ENCODE measurements at regions not wholly inside any gene's neighbourhood (a gene's known extent, or its start where the extent isn't known, plus 50 kb on each side); places are given as distances from the start of the nearest gene placed in this dataset.

GRCh38 chr6:95266537-95267258 is 310.6 kb upstream of the MANEA start:
- no peak for DNase-seq (ENCODE audit: low read depth)
- no peak for TF ChIP-seq MYC (IDR thresholded peaks at IDR 0.05; ENCODE audit: low read depth, low read length)
- no peak overlapping the region for H3K4me3 ChIP-seq (ENCODE audit: low read depth, low read length)

GRCh38 chr6:95274686-95275235 is 302.6 kb upstream of the MANEA start:
- no peak for DNase-seq (ENCODE audit: low read depth)
- no peak overlapping the region for H3K4me3 ChIP-seq (ENCODE audit: low read depth, low read length)
- no peak for TF ChIP-seq CTCF (IDR thresholded peaks at IDR 0.05; ENCODE audit: low read depth, low read length)
- no peak for TF ChIP-seq MAX (IDR thresholded peaks at IDR 0.05; ENCODE audit: low read depth, low read length)

- DNase-seq (ENCODE audit: low read depth): no peak
- no peak for TF ChIP-seq MAX (IDR thresholded peaks at IDR 0.05; ENCODE audit: low read depth, low read length)
- TF ChIP-seq MYC (IDR thresholded peaks at IDR 0.05; ENCODE audit: low read depth, low read length): no peak
- H3K4me3 ChIP-seq (ENCODE audit: low read depth, low read length): no peak overlapping the region
These were observed 297.7 kb upstream of the MANEA start for GRCh38 chr6:95279616-95280015.

- TF ChIP-seq MYC (IDR thresholded peaks at IDR 0.05; ENCODE audit: low read depth, low read length) (no peak), POLR2A (IDR thresholded peaks at IDR 0.05; ENCODE audit: extremely low read depth, insufficient read length) (no peak), CTCF (IDR thresholded peaks at IDR 0.05; ENCODE audit: low read depth, low read length) (no peak), MAX (IDR thresholded peaks at IDR 0.05; ENCODE audit: low read depth, low read length) (no peak)
- H3K4me3 ChIP-seq (ENCODE audit: low read depth, low read length): no peak overlapping the region
- peak; percentile 5 for DNase-seq (ENCODE audit: low read depth)
These were observed 296.6 kb upstream of the MANEA start for GRCh38 chr6:95280686-95281273.

- no peak overlapping the region for H3K4me3 ChIP-seq (ENCODE audit: low read depth, low read length)
- DNase-seq (ENCODE audit: low read depth): no peak
- TF ChIP-seq CTCF (IDR thresholded peaks at IDR 0.05; ENCODE audit: low read depth, low read length) (no peak), MYC (IDR thresholded peaks at IDR 0.05; ENCODE audit: low read depth, low read length) (no peak), MAX (IDR thresholded peaks at IDR 0.05; ENCODE audit: low read depth, low read length) (no peak), POLR2A (IDR thresholded peaks at IDR 0.05; ENCODE audit: extremely low read depth, insufficient read length) (no peak)
These were observed 291.5 kb upstream of the MANEA start for GRCh38 chr6:95285881-95286280.

- DNase-seq (ENCODE audit: low read depth): no peak
- H3K4me3 ChIP-seq (ENCODE audit: low read depth, low read length): no peak overlapping the region
- TF ChIP-seq POLR2A (IDR thresholded peaks at IDR 0.05; ENCODE audit: extremely low read depth, insufficient read length) (no peak), MAX (IDR thresholded peaks at IDR 0.05; ENCODE audit: low read depth, low read length) (no peak), CTCF (IDR thresholded peaks at IDR 0.05; ENCODE audit: low read depth, low read length) (no peak), MYC (IDR thresholded peaks at IDR 0.05; ENCODE audit: low read depth, low read length) (no peak)
These were observed 290.5 kb upstream of the MANEA start for GRCh38 chr6:95286874-95287273.

Measured in NB4 (cell line).